Progenitor cell of endocrine pancreas (in vitro differentiated cells): ENCODE measurements at regions not wholly inside any gene's neighbourhood (a gene's known extent, or its start where the extent isn't known, plus 50 kb on each side); places are given as distances from the start of the nearest gene placed in this dataset.

Experiments used
- DNase-seq: peaks from one replicate; pipeline ENCODE4 v3.0.0; 2021; ENCODE audit warnings: low spot score; ENCODE audit not compliant: unreplicated experiment
- H3K27ac Mint-ChIP-seq: 2 replicates; pipeline ENCODE4 v1.8.0; 2021; ENCODE audit warnings: mild to moderate bottlenecking, moderate library complexity, mixed read lengths
- H3K27me3 Mint-ChIP-seq: 2 replicates; pipeline ENCODE4 v1.8.0; 2021; ENCODE audit warnings: mixed read lengths
- H3K36me3 Mint-ChIP-seq: 2 replicates; pipeline ENCODE4 v1.8.0; 2022; ENCODE audit warnings: mixed read lengths; ENCODE audit not compliant: insufficient read depth
- H3K4me1 Mint-ChIP-seq: 2 replicates; pipeline ENCODE4 v1.8.0; 2021; ENCODE audit warnings: low read depth, mixed read lengths
- H3K4me3 Mint-ChIP-seq: 2 replicates; pipeline ENCODE4 v1.8.0; 2021; ENCODE audit warnings: low read depth, mild to moderate bottlenecking, moderate library complexity, mixed read lengths
- H3K9me3 Mint-ChIP-seq: 2 replicates; pipeline ENCODE4 v1.8.0; 2021; ENCODE audit warnings: low read depth, mixed read lengths
- CTCF ChIP-seq: fragments of 200-600 bp; sonication (generic); IDR thresholded peaks from one replicate; pipeline ENCODE4 v1.5.0; 2021; ENCODE audit warnings: antibody characterized with exemption, mild to moderate bottlenecking; ENCODE audit not compliant: unreplicated experiment

GRCh38 chr2:38181806-38182491 lies 106.0 kb upstream of the CYP1B1 start:
- peaks cover 4% of the 10 kb centered on the region for H3K27me3 Mint-ChIP-seq
- H3K4me1 Mint-ChIP-seq: no peaks in the 10 kb centered on the region
- TF ChIP-seq CTCF: no peak
- no peaks in the 10 kb centered on the region for H3K36me3 Mint-ChIP-seq
- H3K4me3 Mint-ChIP-seq: no peak overlapping the region
- no peak overlapping the region for H3K27ac Mint-ChIP-seq
- no peaks in the 10 kb centered on the region for H3K9me3 Mint-ChIP-seq
- DNase-seq: no peak

- TF ChIP-seq CTCF: no peak
- peaks cover 4% of the 10 kb centered on the region for H3K27me3 Mint-ChIP-seq
- DNase-seq: no peak
- H3K27ac Mint-ChIP-seq: no peak overlapping the region
- no peaks in the 10 kb centered on the region for H3K36me3 Mint-ChIP-seq
- H3K4me3 Mint-ChIP-seq: no peak overlapping the region
- no peaks in the 10 kb centered on the region for H3K9me3 Mint-ChIP-seq
- no peaks in the 10 kb centered on the region for H3K4me1 Mint-ChIP-seq
These were observed 104.8 kb upstream of the CYP1B1 start for GRCh38 chr2:38180754-38181153.

- H3K36me3 Mint-ChIP-seq: no peaks in the 10 kb centered on the region
- no peak for TF ChIP-seq CTCF
- H3K27ac Mint-ChIP-seq: no peak overlapping the region
- no peak for DNase-seq
- no peaks in the 10 kb centered on the region for H3K9me3 Mint-ChIP-seq
- H3K27me3 Mint-ChIP-seq: peaks cover 7% of the 10 kb centered on the region
- H3K4me3 Mint-ChIP-seq: no peak overlapping the region
- no peaks in the 10 kb centered on the region for H3K4me1 Mint-ChIP-seq
These were observed 102.8 kb upstream of the CYP1B1 start for GRCh38 chr2:38178556-38179419.

GRCh38 chr2:38178119-38178518 lies 102.2 kb upstream of the CYP1B1 start:
- no peaks in the 10 kb centered on the region for H3K4me1 Mint-ChIP-seq
- H3K36me3 Mint-ChIP-seq: no peaks in the 10 kb centered on the region
- H3K27me3 Mint-ChIP-seq: peaks cover 7% of the 10 kb centered on the region
- H3K27ac Mint-ChIP-seq: no peak overlapping the region
- H3K9me3 Mint-ChIP-seq: no peaks in the 10 kb centered on the region
- DNase-seq: no peak
- no peak overlapping the region for H3K4me3 Mint-ChIP-seq
- TF ChIP-seq CTCF: no peak

- H3K9me3 Mint-ChIP-seq: no peaks in the 10 kb centered on the region
- peaks cover 7% of the 10 kb centered on the region for H3K27me3 Mint-ChIP-seq
- H3K4me3 Mint-ChIP-seq: no peak overlapping the region
- H3K27ac Mint-ChIP-seq: no peak overlapping the region
- H3K4me1 Mint-ChIP-seq: no peaks in the 10 kb centered on the region
- H3K36me3 Mint-ChIP-seq: no peaks in the 10 kb centered on the region
- DNase-seq: no peak
- no peak for TF ChIP-seq CTCF
These were observed 100.7 kb upstream of the CYP1B1 start for GRCh38 chr2:38176619-38177021.
